Panc1 (cell line): ENCODE measurements at regions not wholly inside any gene's neighbourhood (a gene's known extent, or its start where the extent isn't known, plus 50 kb on each side); places are given as distances from the start of the nearest gene placed in this dataset.
"Not testable (repeated sequence)": the region's sequence is repeated elsewhere in the genome, so short reads cannot be mapped to it uniquely, and the experiment has no call there.

ENCODE experiments used
- ATAC-seq: fragments of 200-7000 bp; cut with Tn5 transposase; 2 replicates; pipeline ENCODE4 v1.9.1; 2020; ENCODE audit warnings: mild to moderate bottlenecking, moderate library complexity
- BruUV-seq: library from RNA; stranded (reverse); fragments of 400-500 nt; replicated peaks from 2 replicates; lab custom pipeline; 2021; lab: Mats Ljungman, UMichigan
- CTCF ChIA-PET: fragments of 300-600 bp; sonication (Branson Sonifier 250); formaldehyde crosslinking; loops from one replicate; lab custom pipeline; 2022; ENCODE audit warnings: antibody characterized with exemption; lab: Charles Lee
- POLR2A ChIA-PET: fragments of 300-600 bp; sonication (Branson Sonifier 250); formaldehyde crosslinking; loops from one replicate; lab custom pipeline; 2022; ENCODE audit warnings: antibody characterized with exemption; lab: Charles Lee
- DNase-seq: peaks from one replicate; pipeline ENCODE4 v3.0.0-alpha.2; 2010; ENCODE audit warnings: low read depth, low spot score
- H3K27ac ChIP-seq: 2 replicates; pipeline ENCODE4 v1.5.1; 2011; ENCODE audit warnings: mild to moderate bottlenecking, low read length, inconsistent platforms
- H3K27me3 ChIP-seq: fragments of 200-500 bp; sonication (Bioruptor generic); 2 replicates; pipeline ENCODE4 v1.6.0; 2014; ENCODE audit warnings: low read length, inconsistent platforms; ENCODE audit not compliant: control insufficient read depth, insufficient read depth
- H3K36me3 ChIP-seq: fragments of 200-500 bp; sonication (Bioruptor generic); 2 replicates; pipeline ENCODE4 v1.5.1; 2014; ENCODE audit warnings: inconsistent platforms, mild to moderate bottlenecking, low read length, moderate library complexity; ENCODE audit not compliant: control insufficient read depth, insufficient read depth
- H3K4me1 ChIP-seq: 2 replicates; pipeline ENCODE4 v1.5.1; 2011; ENCODE audit warnings: inconsistent platforms, mild to moderate bottlenecking, low read length, moderate library complexity; ENCODE audit not compliant: control insufficient read depth, insufficient read depth
- H3K4me3 ChIP-seq, 2 experiments: 2 replicates each; pipeline ENCODE4 v1.5.1; 2011 to 2012; ENCODE audit warnings: low read depth in 2 of 2, low read length in 2 of 2, mild to moderate bottlenecking in 2 of 2, inconsistent platforms in 1 of 2, moderate library complexity in 1 of 2
- H3K9me3 ChIP-seq: fragments of 200-500 bp; sonication (Bioruptor generic); 2 replicates; pipeline ENCODE4 v1.5.1; 2014; ENCODE audit warnings: low read depth, mild to moderate bottlenecking, inconsistent platforms, low read length, moderate library complexity; ENCODE audit not compliant: control insufficient read depth, insufficient read depth
- CTCF ChIP-seq: fragments of 450-650 bp; IDR thresholded peaks from 2 replicates; pipeline ENCODE4 v1.5.1; 2017; ENCODE audit warnings: mild to moderate bottlenecking
- POLR2AphosphoS5 ChIP-seq: IDR thresholded peaks from 2 replicates; pipeline ENCODE4 v1.6.1; 2012; ENCODE audit warnings: mild to moderate bottlenecking, low read depth, low read length, moderate library complexity
- REST ChIP-seq, 2 experiments: IDR thresholded peaks; 2 replicates each; pipeline ENCODE4 v1.6.1; 2011 to 2012; ENCODE audit warnings: low read depth in 2 of 2, control low read depth in 1 of 2, low read length in 1 of 2, mild to moderate bottlenecking in 1 of 2, moderate library complexity in 1 of 2; ENCODE audit not compliant: insufficient read depth in 1 of 2
- SIN3A ChIP-seq: IDR thresholded peaks from 2 replicates; pipeline ENCODE4 v1.6.1; 2012; ENCODE audit warnings: low read depth, mild to moderate bottlenecking, low read length, moderate library complexity, borderline replicate concordance; ENCODE audit not compliant: insufficient read depth
- TCF7L2 ChIP-seq: IDR thresholded peaks from 2 replicates; pipeline ENCODE4 v1.6.1; 2011; ENCODE audit warnings: mild to moderate bottlenecking, low read depth, low read length, inconsistent platforms
- in situ Hi-C: cut with HindIII; loops from 2 replicates; pipeline ENCODE4 v1.10.0; 2016; ENCODE audit warnings: low sequenced_read_pairs, low pct_unique_long_range_greater_than_20kb
- intact Hi-C: fragments of 100-400 bp; cut with micrococcal nuclease; formaldehyde crosslinking; loops from one replicate; pipeline ENCODE4 v1.10.0; 2022; ENCODE audit not compliant: unreplicated experiment

GRCh38 chr3:102038477-102039142 lies 189.3 kb downstream of the NFKBIZ start:
- TF ChIP-seq TCF7L2: no peak
- no peak for TF ChIP-seq CTCF
- TF ChIP-seq POLR2AphosphoS5: no peak
- TF ChIP-seq SIN3A: no peak
- no peak for TF ChIP-seq REST (IDR thresholded peaks at IDR 0.05; ENCODE audit: insufficient read depth in 1 of 2, low read depth in 2 of 2, low read length in 1 of 2)
- no peak overlapping the region for H3K4me3 ChIP-seq
- no TSS peak for BruUV-seq
- no peak for DNase-seq
- no peaks in the 10 kb centered on the region for H3K9me3 ChIP-seq
- no peaks in the 10 kb centered on the region for H3K4me1 ChIP-seq
- in situ Hi-C loops: no loop called here
- ATAC-seq: no peak
- no peaks in the 10 kb centered on the region for H3K36me3 ChIP-seq
- POLR2A ChIA-PET: interaction anchor here (0.6 kb wide), 1 partner anchor 52 kb away, joined by 11 read pairs; no protein-coding TSS in a partner anchor
- H3K27ac ChIP-seq: no peak overlapping the region
- intact Hi-C loops: no loop called here
- H3K27me3 ChIP-seq: no peaks in the 10 kb centered on the region
- CTCF ChIA-PET: no interaction called here

- H3K4me1 ChIP-seq, DNase-seq, ATAC-seq, H3K27ac ChIP-seq, intact Hi-C loops, H3K4me3 ChIP-seq, BruUV-seq, in situ Hi-C loops, H3K36me3 ChIP-seq, CTCF ChIA-PET, POLR2A ChIA-PET, H3K27me3 ChIP-seq, H3K9me3 ChIP-seq: not testable (repeated sequence)
Measured at GRCh38 chr3:102040144-102040543, 190.8 kb downstream of the NFKBIZ start.

- Histone ChIP-seq H3K27ac (no peak overlapping the region), H3K4me1 (no peaks in the 10 kb centered on the region), H3K27me3 (no peaks in the 10 kb centered on the region), H3K4me3 (no peak overlapping the region), H3K36me3 (no peaks in the 10 kb centered on the region), H3K9me3 (no peaks in the 10 kb centered on the region)
- BruUV-seq: no TSS peak
- no peak for TF ChIP-seq SIN3A
- TF ChIP-seq TCF7L2: no peak
- no peak for TF ChIP-seq POLR2AphosphoS5
- TF ChIP-seq REST (IDR thresholded peaks at IDR 0.05; ENCODE audit: insufficient read depth in 1 of 2, low read depth in 2 of 2, low read length in 1 of 2): no peak
- TF ChIP-seq CTCF: no peak
- ChIA-PET POLR2A (no interaction called here), CTCF (no interaction called here)
- ATAC-seq (peak; percentile 53; the same call in 1 of the 2 replicates), DNase-seq (no peak)
- intact Hi-C loops (no loop called here), in situ Hi-C loops (no loop called here)
Measured at GRCh38 chr3:102053375-102053989, 204.2 kb downstream of the NFKBIZ start.
